Muscle of arm (tissue), 1 donor: ENCODE measurements at regions not wholly inside any gene's neighbourhood (a gene's known extent, or its start where the extent isn't known, plus 50 kb on each side); places are given as distances from the start of the nearest gene placed in this dataset.
"Not testable (repeated sequence)": the region's sequence is repeated elsewhere in the genome, so short reads cannot be mapped to it uniquely, and the experiment has no call there.

Experiments
- DNase-seq: peaks from one replicate; pipeline ENCODE4 v3.0.0-alpha.2; 2013

- DNase-seq = no peak
Measured at GRCh38 chr6:85128781-85129180, 321.1 kb upstream of the NT5E start.

GRCh38 chr6:85128256-85128655 is 321.6 kb upstream of the NT5E start:
- DNase-seq = not testable (repeated sequence)

- DNase-seq = no peak
Measured at GRCh38 chr6:85127696-85128243, 322.1 kb upstream of the NT5E start.

- no peak for DNase-seq
Measured at GRCh38 chr6:85127168-85127498, 322.8 kb upstream of the NT5E start.

GRCh38 chr6:85126485-85127167 is 323.3 kb upstream of the NT5E start:
- no peak for DNase-seq

GRCh38 chr6:85125526-85125925 is 324.4 kb upstream of the NT5E start:
- DNase-seq = no peak

GRCh38 chr6:85124472-85125354 is 325.2 kb upstream of the NT5E start:
- no peak for DNase-seq

- DNase-seq = no peak
Measured at GRCh38 chr6:85121158-85121557, 328.7 kb upstream of the NT5E start.

GRCh38 chr6:85118652-85119235 is 331.1 kb upstream of the NT5E start:
- no peak for DNase-seq

- DNase-seq = no peak
Measured at GRCh38 chr6:85118233-85118632, 331.6 kb upstream of the NT5E start.

- no peak for DNase-seq
Measured at GRCh38 chr6:85116475-85116874, 333.4 kb upstream of the NT5E start.

- DNase-seq = no peak
Measured at GRCh38 chr6:85115876-85116275, 334.0 kb upstream of the NT5E start.

- peak; percentile 54 for DNase-seq
Measured at GRCh38 chr6:85115376-85115775, 334.5 kb upstream of the NT5E start.

GRCh38 chr6:85114581-85114935 is 335.3 kb upstream of the NT5E start:
- no peak for DNase-seq

- DNase-seq = peak; percentile 66
Measured at GRCh38 chr6:85113934-85114580, 335.8 kb upstream of the NT5E start.

GRCh38 chr6:85112540-85112939 is 337.3 kb upstream of the NT5E start:
- no peak for DNase-seq

- no peak for DNase-seq
Measured at GRCh38 chr6:85111481-85112011, 338.3 kb upstream of the NT5E start.

- DNase-seq = no peak
Measured at GRCh38 chr6:85110943-85111342, 338.9 kb upstream of the NT5E start.

- no peak for DNase-seq
Measured at GRCh38 chr6:85107701-85108100, 342.2 kb upstream of the NT5E start.

- no peak for DNase-seq
Measured at GRCh38 chr6:85096976-85097375, 332.6 kb upstream of the TBX18 start.

GRCh38 chr6:85092226-85092625 is 327.8 kb upstream of the TBX18 start:
- DNase-seq = no peak

- DNase-seq = no peak
Measured at GRCh38 chr6:85089255-85089654, 324.9 kb upstream of the TBX18 start.
